Right ventricle myocardium inferior (tissue), 1 donor: ENCODE measurements at regions not wholly inside any gene's neighbourhood (a gene's known extent, or its start where the extent isn't known, plus 50 kb on each side); places are given as distances from the start of the nearest gene placed in this dataset.
"Not testable (repeated sequence)": the region's sequence is repeated elsewhere in the genome, so short reads cannot be mapped to it uniquely, and the experiment has no call there.

ENCODE experiments used
- ATAC-seq: fragments of 200-7000 bp; cut with Tn5 transposase; one replicate; pipeline ENCODE4 v1.9.1; 2020; ENCODE audit warnings: mild to moderate bottlenecking, moderate library complexity
- DNase-seq: peaks from one replicate; pipeline ENCODE4 v3.0.0; 2021; ENCODE audit errors: missing footprints
- intact Hi-C: fragments of 100-400 bp; cut with DNase I; formaldehyde crosslinking; loops from one replicate; pipeline ENCODE4 v1.11.0; 2022
- donor health status: DM: no; HTN: yes; CAD: no; lungs with severe emphysema.

GRCh38 chr7:14999331-14999730 is 96.8 kb upstream of the DGKB start:
- intact Hi-C loops, result no loop called here
- no peak for DNase-seq
- ATAC-seq, result no peak

- ATAC-seq (no peak), DNase-seq (no peak)
- intact Hi-C loops, result no loop called here
These were observed 93.2 kb upstream of the DGKB start for GRCh38 chr7:14995774-14996173.

- intact Hi-C loops, result no loop called here
- DNase-seq, result peak; percentile 25
- ATAC-seq, result peak; percentile 42
These were observed 86.4 kb upstream of the DGKB start for GRCh38 chr7:14988941-14989340.

- ATAC-seq, result no peak
- intact Hi-C loops, result no loop called here
- no peak for DNase-seq
These were observed 76.1 kb upstream of the DGKB start for GRCh38 chr7:14978687-14979086.

- ATAC-seq (no peak), DNase-seq (no peak)
- intact Hi-C loops, result no loop called here
These were observed 72.1 kb upstream of the DGKB start for GRCh38 chr7:14974688-14975087.

GRCh38 chr7:14973712-14974428 is 71.3 kb upstream of the DGKB start:
- no peak for DNase-seq
- intact Hi-C loops, result no loop called here
- no peak for ATAC-seq

GRCh38 chr7:14971678-14972077 is 69.1 kb upstream of the DGKB start:
- ATAC-seq, DNase-seq, intact Hi-C loops: not testable (repeated sequence)

GRCh38 chr7:14967376-14967775 is 64.8 kb upstream of the DGKB start:
- intact Hi-C loops, DNase-seq, ATAC-seq: not testable (repeated sequence)

- ATAC-seq (no peak), DNase-seq (no peak)
- intact Hi-C loops, result no loop called here
These were observed 60.2 kb upstream of the DGKB start for GRCh38 chr7:14962778-14963177.

GRCh38 chr7:14960721-14961120 is 58.2 kb upstream of the DGKB start:
- intact Hi-C loops, result no loop called here
- no peak for DNase-seq
- no peak for ATAC-seq

GRCh38 chr7:14959339-14959738 is 56.8 kb upstream of the DGKB start:
- intact Hi-C loops, result no loop called here

GRCh38 chr7:14954035-14954434 is 51.5 kb upstream of the DGKB start:
- ATAC-seq, result no peak
- DNase-seq, result no peak
- intact Hi-C loops, result no loop called here

More at GRCh38 chr7:14959339-14959738, 56.8 kb upstream of the DGKB start:
- no peak for DNase-seq
- no peak for ATAC-seq
